C4-2B (cell line): ENCODE measurements at regions not wholly inside any gene's neighbourhood (a gene's known extent, or its start where the extent isn't known, plus 50 kb on each side); places are given as distances from the start of the nearest gene placed in this dataset.
"Not testable (repeated sequence)": the region's sequence is repeated elsewhere in the genome, so short reads cannot be mapped to it uniquely, and the experiment has no call there.

ENCODE experiments used
- H3K27ac ChIP-seq: fragments of 450-650 bp; 2 replicates; pipeline ENCODE4 v1.5.1; 2017
- ZFX ChIP-seq: fragments of 450-650 bp; IDR thresholded peaks from 2 replicates; pipeline ENCODE4 v1.6.1; 2017
- TF ChIP-seq, protein P1 (sequence below): fragments of 450-650 bp; conservative IDR thresholded peaks from 2 replicates; pipeline ENCODE4 v1.5.1; 2017; ENCODE audit warnings: mild to moderate bottlenecking

DNA sequence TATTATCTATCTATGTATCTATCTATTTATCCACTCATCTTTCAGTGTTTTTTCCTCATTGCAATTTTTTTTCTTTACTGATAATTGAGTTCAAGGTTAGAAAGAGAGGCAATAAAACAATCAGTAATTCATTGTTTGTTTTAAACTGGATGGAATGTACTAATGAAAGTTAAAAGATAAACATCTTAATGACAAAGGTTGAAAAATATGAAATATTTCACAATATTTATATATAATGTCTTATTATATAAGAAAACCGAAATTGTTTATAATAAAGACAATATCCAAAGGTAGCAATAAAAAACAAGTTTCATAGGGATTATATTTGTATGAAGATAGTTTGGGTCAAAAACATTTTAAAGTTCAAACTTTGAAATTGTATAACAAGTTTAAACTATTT lies 1015.5 kb upstream of the MIR17HG start:
- TF ChIP-seq ZFX: no peak
- TF ChIP-seq, protein P1, sequence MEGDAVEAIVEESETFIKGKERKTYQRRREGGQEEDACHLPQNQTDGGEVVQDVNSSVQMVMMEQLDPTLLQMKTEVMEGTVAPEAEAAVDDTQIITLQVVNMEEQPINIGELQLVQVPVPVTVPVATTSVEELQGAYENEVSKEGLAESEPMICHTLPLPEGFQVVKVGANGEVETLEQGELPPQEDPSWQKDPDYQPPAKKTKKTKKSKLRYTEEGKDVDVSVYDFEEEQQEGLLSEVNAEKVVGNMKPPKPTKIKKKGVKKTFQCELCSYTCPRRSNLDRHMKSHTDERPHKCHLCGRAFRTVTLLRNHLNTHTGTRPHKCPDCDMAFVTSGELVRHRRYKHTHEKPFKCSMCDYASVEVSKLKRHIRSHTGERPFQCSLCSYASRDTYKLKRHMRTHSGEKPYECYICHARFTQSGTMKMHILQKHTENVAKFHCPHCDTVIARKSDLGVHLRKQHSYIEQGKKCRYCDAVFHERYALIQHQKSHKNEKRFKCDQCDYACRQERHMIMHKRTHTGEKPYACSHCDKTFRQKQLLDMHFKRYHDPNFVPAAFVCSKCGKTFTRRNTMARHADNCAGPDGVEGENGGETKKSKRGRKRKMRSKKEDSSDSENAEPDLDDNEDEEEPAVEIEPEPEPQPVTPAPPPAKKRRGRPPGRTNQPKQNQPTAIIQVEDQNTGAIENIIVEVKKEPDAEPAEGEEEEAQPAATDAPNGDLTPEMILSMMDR: no peak
- no peak overlapping the region for H3K27ac ChIP-seq

GRCh38 chr13:90336507-90336906 lies 1011.0 kb upstream of the MIR17HG start:
- no peak for TF ChIP-seq ZFX
- TF ChIP-seq, protein P1: no peak
- H3K27ac ChIP-seq: peak overlapping the region; percentile 59

DNA sequence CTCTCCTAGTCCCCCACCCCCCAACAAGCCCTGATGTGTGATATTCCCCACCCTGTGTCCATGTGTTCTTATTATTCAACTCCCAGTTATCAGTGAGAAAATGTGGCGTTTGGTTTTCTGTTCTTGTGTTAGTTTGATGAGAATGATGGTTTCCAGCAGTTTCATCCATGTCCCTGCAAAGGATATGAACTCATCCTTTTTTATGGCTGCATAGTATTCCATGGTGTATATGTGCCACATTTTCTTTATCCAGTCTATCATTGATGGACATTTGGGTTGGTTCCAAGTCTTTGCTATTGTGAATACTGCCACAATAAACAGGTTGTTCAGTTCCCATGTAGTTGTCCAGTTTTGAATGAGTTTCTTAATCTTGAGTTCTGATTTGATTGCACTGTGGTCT lies 1006.1 kb upstream of the MIR17HG start:
- not testable (repeated sequence) for H3K27ac ChIP-seq

GRCh38 chr13:90348477-90349136 lies 998.9 kb upstream of the MIR17HG start:
- H3K27ac ChIP-seq: not testable (repeated sequence)

GRCh38 chr13:90352763-90353162 lies 994.7 kb upstream of the MIR17HG start:
- no peak overlapping the region for H3K27ac ChIP-seq
- TF ChIP-seq, protein P1: peak; percentile 9; the same call in 1 of the 2 replicates
- TF ChIP-seq ZFX: no peak

DNA sequence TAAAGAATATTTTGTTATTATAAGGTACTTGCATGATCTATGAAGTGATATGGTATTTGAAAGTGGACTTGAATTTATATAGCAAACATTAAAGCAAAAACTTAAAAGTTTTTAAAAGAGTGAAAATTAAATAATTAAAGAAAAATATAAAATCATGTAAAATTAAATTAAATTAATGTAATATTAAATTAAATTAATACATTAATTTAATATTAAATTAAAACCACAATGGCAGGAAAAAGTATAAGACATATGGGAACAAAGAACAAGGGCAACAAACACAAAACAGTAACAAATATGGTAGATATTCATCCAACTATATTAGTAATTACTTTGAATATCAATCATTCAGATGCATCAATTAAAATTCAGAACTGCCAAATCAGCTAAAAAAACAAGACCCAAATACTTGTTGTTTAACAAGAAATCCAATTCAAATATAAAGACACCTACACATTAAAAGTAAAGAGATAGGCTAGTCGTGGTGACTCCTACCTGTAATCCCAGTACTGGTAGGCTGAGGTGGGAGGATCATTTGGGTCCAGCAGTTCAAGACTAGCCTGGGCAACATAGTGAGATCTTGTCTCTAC lies 992.2 kb upstream of the MIR17HG start:
- TF ChIP-seq, protein P1: no peak
- TF ChIP-seq ZFX: no peak
- no peak overlapping the region for H3K27ac ChIP-seq

DNA sequence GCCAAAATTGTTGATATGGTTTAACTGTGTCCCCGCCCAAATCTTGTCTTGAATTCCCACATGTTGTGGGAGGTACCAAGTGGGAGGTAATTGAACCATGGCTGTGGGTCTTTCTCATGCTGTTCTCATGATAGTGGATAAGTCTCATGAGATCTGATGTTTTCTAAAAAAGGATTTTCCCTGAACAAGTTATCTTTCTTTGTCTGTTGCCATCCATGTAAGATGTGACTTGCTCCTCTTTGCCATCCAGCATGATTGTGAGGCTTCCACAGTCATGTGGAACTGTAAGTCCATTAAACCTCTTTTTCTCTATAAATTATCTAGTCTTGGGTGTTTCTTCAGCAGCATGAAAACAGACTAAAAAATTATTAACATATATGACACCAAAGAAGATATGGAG lies 986.7 kb upstream of the MIR17HG start:
- TF ChIP-seq, protein P1: no peak
- no peak for TF ChIP-seq ZFX
- H3K27ac ChIP-seq: no peak overlapping the region

- TF ChIP-seq ZFX: no peak
- TF ChIP-seq, protein P1: no peak
- H3K27ac ChIP-seq: no peak overlapping the region; the same call in 1 of the 2 replicates
Observed at GRCh38 chr13:90362707-90363106, 984.8 kb upstream of the MIR17HG start.
